SKM-1 treated with dmso at 0.1 percent for 144 hours (cell line): ENCODE measurements at regions not wholly inside any gene's neighbourhood (a gene's known extent, or its start where the extent isn't known, plus 50 kb on each side); places are given as distances from the start of the nearest gene placed in this dataset.

ENCODE experiments used
- DNase-seq: peaks from one replicate; lab custom pipeline; 2025; ENCODE audit not compliant: unreplicated experiment; lab: John Stamatoyannopoulos, UW

GRCh38 chr11:130612291-130612851, 163.9 kb downstream of the ADAMTS15 start:
- DNase-seq: no peak

- DNase-seq: no peak
These were observed 165.0 kb downstream of the ADAMTS15 start for GRCh38 chr11:130613396-130613795.

- no peak for DNase-seq
These were observed 166.1 kb downstream of the ADAMTS15 start for GRCh38 chr11:130614591-130614990.

GRCh38 chr11:130615561-130615960, 167.1 kb downstream of the ADAMTS15 start:
- DNase-seq: no peak

- no peak for DNase-seq
These were observed 168.1 kb downstream of the ADAMTS15 start for GRCh38 chr11:130616573-130616972.

- no peak for DNase-seq
These were observed 168.6 kb downstream of the ADAMTS15 start for GRCh38 chr11:130617001-130617400.

- DNase-seq: no peak
These were observed 172.1 kb downstream of the ADAMTS15 start for GRCh38 chr11:130620548-130620947.

- DNase-seq: no peak
These were observed 173.7 kb downstream of the ADAMTS15 start for GRCh38 chr11:130622141-130622542.

- DNase-seq: no peak
These were observed 175.5 kb downstream of the ADAMTS15 start for GRCh38 chr11:130623670-130624668.

GRCh38 chr11:130624971-130625544, 176.6 kb downstream of the ADAMTS15 start:
- DNase-seq: no peak

GRCh38 chr11:130625578-130626306, 177.3 kb downstream of the ADAMTS15 start:
- no peak for DNase-seq

GRCh38 chr11:130629039-130629438, 180.6 kb downstream of the ADAMTS15 start:
- no peak for DNase-seq

GRCh38 chr11:130631119-130631518, 182.7 kb downstream of the ADAMTS15 start:
- DNase-seq: no peak

- DNase-seq: no peak
These were observed 185.0 kb downstream of the ADAMTS15 start for GRCh38 chr11:130633466-130633865.

GRCh38 chr11:130634186-130634585, 185.7 kb downstream of the ADAMTS15 start:
- DNase-seq: no peak

- no peak for DNase-seq
These were observed 186.6 kb downstream of the ADAMTS15 start for GRCh38 chr11:130634961-130635473.

- no peak for DNase-seq
These were observed 187.6 kb downstream of the ADAMTS15 start for GRCh38 chr11:130635937-130636630.

- no peak for DNase-seq
These were observed 188.4 kb downstream of the ADAMTS15 start for GRCh38 chr11:130636722-130637464.

GRCh38 chr11:130637566-130637965, 189.1 kb downstream of the ADAMTS15 start:
- DNase-seq: no peak

GRCh38 chr11:130638033-130638432, 189.6 kb downstream of the ADAMTS15 start:
- DNase-seq: no peak
